GM21825 (cell line): ENCODE measurements at regions not wholly inside any gene's neighbourhood (a gene's known extent, or its start where the extent isn't known, plus 50 kb on each side); places are given as distances from the start of the nearest gene placed in this dataset.
"Not testable (repeated sequence)": the region's sequence is repeated elsewhere in the genome, so short reads cannot be mapped to it uniquely, and the experiment has no call there.

Experiments
- ATAC-seq: cut with Tn5 transposase; IDR thresholded peaks from one replicate; pipeline ENCODE4 v1.9.1; 2021; ENCODE audit warnings: mild to moderate bottlenecking, moderate library complexity; ENCODE audit not compliant: unreplicated experiment

GRCh38 chr11:100528872-100529416 lies 158.1 kb upstream of the ARHGAP42 start:
- no peak for ATAC-seq

- ATAC-seq: not testable (repeated sequence)
These were observed 155.8 kb upstream of the ARHGAP42 start for GRCh38 chr11:100531290-100531689.

GRCh38 chr11:100536979-100537378 lies 150.1 kb upstream of the ARHGAP42 start:
- ATAC-seq: no peak

GRCh38 chr11:100543386-100543785 lies 143.7 kb upstream of the ARHGAP42 start:
- ATAC-seq: no peak

GRCh38 chr11:100545556-100545955 lies 141.5 kb upstream of the ARHGAP42 start:
- no peak for ATAC-seq

GRCh38 chr11:100545970-100546369 lies 141.1 kb upstream of the ARHGAP42 start:
- ATAC-seq: no peak

- no peak for ATAC-seq
These were observed 140.4 kb upstream of the ARHGAP42 start for GRCh38 chr11:100546714-100547113.

GRCh38 chr11:100550298-100550697 lies 136.8 kb upstream of the ARHGAP42 start:
- no peak for ATAC-seq

- no peak for ATAC-seq
These were observed 136.0 kb upstream of the ARHGAP42 start for GRCh38 chr11:100550912-100551632.

- no peak for ATAC-seq
These were observed 131.2 kb upstream of the ARHGAP42 start for GRCh38 chr11:100555931-100556330.

- ATAC-seq: no peak
These were observed 130.3 kb upstream of the ARHGAP42 start for GRCh38 chr11:100556781-100557180.

GRCh38 chr11:100557830-100558611 lies 129.1 kb upstream of the ARHGAP42 start:
- no peak for ATAC-seq

GRCh38 chr11:100560606-100561005 lies 126.5 kb upstream of the ARHGAP42 start:
- no peak for ATAC-seq

- no peak for ATAC-seq
These were observed 125.8 kb upstream of the ARHGAP42 start for GRCh38 chr11:100561323-100561722.

GRCh38 chr11:100562128-100562527 lies 125.0 kb upstream of the ARHGAP42 start:
- no peak for ATAC-seq

GRCh38 chr11:100563541-100564280 lies 123.4 kb upstream of the ARHGAP42 start:
- ATAC-seq: no peak

GRCh38 chr11:100573911-100574513 lies 113.1 kb upstream of the ARHGAP42 start:
- ATAC-seq: no peak

- ATAC-seq: no peak
These were observed 112.0 kb upstream of the ARHGAP42 start for GRCh38 chr11:100574894-100575769.

GRCh38 chr11:100575860-100576717 lies 111.0 kb upstream of the ARHGAP42 start:
- ATAC-seq: peak; percentile 78
